NCI-H1092 (cell line): ENCODE measurements at regions not wholly inside any gene's neighbourhood (a gene's known extent, or its start where the extent isn't known, plus 50 kb on each side); places are given as distances from the start of the nearest gene placed in this dataset.
"Not testable (repeated sequence)": the region's sequence is repeated elsewhere in the genome, so short reads cannot be mapped to it uniquely, and the experiment has no call there.

ENCODE experiments used
- DNase-seq: peaks from one replicate; lab custom pipeline; 2025; lab: John Stamatoyannopoulos, UW

DNA sequence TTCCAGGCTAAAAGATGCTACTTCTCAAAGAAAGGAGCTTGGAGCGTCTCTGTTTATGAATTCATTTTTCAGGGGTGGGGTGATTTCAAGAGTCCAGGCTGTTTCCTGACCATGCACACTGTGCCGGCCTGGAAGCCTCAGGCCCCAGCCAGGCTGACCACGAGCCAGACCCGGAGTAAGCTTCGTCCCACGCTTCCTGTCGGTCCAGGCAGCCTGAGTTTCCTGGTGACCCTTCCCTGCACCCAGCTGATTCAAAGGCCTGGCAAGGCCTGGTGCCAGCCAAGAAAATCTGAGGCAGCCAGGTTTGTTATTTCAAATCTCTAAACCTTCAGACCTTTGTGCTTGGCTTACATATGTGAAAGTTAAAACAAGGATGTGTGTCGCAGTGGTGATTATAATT lies 62.1 kb upstream of the SMURF2 start:
- DNase-seq = not testable (repeated sequence)

DNA sequence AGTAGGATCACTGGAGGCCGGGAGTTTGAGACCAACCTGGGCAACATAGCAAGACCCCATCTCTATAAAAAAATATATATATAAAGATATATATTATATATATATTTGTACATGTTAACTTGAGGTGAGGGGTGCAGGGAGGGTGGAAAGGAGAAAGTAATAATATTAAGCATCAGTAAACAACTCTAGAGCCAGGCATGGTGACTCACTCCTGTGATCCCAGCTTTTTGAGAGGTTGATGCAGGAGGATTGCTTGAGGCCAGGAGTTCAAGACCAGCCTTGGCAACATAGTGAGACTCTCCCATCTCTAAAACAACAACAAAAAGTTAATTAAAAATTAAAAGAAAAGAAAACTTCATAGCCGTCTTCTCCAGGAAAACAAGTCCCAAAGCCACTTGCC lies 61.7 kb upstream of the SMURF2 start:
- no peak for DNase-seq

DNA sequence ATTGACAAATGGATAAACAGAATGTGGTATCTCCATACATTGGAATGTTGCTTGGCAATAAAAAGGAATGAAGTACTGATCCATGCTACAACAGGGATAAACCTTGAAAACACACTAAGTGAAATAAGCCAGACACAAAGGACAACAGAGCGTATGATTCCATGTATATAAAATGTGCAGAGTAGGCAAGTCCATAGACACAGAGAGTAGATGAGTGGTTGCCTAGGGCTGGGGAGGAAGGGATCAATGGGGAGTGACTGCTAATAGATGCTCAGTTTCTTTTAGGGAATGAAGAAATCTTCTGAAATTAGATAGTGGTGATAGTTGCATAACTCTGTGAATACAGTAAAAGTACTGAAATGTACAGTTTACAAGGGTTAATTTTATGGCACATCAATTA lies 59.4 kb upstream of the SMURF2 start:
- not testable (repeated sequence) for DNase-seq

DNA sequence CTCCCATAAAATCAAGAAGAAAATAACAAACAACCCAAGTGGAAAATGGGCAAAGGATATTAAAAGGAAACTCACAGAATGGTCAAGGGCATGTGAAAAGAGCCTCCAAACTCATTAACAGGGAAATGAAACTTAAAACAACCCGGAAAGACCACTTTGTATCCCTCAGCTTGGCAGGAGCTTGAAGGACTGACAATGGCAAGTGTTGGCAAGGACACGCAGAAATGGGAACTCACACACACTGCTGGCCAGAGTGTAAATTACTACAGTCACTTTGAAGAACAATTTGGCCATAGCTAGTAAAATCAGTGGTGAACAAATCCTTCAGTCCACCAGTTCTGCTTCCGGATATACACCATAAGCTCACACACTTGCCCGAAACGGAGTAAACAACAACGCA lies 58.1 kb upstream of the SMURF2 start:
- not testable (repeated sequence) for DNase-seq

GRCh38 chr17:64719517-64719916 lies 57.4 kb upstream of the SMURF2 start:
- not testable (repeated sequence) for DNase-seq

DNA sequence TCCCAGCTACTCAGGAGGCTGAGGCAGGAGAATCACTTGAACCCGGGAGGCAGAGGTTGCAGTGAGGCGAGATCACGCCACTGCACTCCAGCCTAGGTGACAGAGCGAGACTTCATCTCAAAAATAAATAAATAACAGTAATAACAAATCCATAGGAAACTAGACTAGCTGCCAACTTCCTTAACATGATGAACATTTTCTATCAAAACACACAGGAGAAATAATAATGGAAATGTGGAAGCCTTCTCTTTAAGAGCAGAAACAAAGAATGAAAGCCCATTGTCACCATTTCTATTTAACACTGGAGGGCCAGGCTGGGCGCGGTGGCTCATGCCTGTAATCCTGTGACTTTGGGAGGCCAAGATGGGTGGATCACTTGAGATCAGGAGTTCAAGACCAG lies 56.7 kb upstream of the SMURF2 start:
- not testable (repeated sequence) for DNase-seq

- DNase-seq = no peak
Observed at GRCh38 chr17:64718058-64718457, 56.0 kb upstream of the SMURF2 start.

GRCh38 chr17:64716496-64716895 lies 54.4 kb upstream of the SMURF2 start:
- not testable (repeated sequence) for DNase-seq

- not testable (repeated sequence) for DNase-seq
Observed at GRCh38 chr17:64713786-64714185, 51.7 kb upstream of the SMURF2 start.

DNA sequence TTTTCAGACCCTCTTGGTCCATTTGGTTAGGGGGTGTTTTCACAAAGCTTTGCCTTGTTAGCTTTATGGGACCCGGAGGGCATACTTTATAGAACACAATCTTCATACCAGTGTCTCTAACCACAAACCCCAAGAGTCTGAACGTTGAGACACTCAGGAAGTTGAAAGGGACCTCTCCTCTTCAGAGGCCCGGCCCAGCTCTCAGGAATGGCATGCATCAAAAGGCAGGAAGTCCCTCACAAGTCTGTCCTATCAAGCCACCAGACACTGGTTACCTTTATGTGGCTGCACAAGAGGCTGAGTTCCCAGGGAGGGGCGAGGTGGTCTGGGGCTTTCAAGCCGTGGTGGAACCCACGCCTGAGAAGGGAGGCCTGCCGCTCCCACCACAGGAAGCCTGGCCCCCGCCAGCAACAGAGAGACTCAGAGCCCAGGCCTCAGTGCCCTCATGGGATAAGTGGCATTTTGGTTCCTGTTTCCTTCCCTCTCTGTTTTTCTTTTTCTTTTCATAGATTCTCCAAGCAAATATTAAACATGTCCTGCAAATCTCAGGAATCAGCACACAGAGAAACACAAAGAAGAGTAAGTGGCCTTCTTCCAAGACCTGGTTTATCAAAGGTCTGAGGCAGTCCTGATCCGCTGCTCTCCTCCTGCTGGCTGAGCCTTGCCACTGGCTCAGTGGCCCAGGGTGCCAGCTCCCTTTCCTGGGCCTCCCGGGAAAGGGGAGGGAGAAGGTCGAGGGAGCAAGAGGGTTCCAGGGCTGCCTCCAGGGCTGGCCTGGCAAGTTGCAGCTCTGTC lies 50.6 kb upstream of the SMURF2 start:
- DNase-seq = not testable (repeated sequence)
